ENCODE measurements at regions not wholly inside any gene's neighbourhood (a gene's known extent, or its start where the extent isn't known, plus 50 kb on each side); places are given as distances from the start of the nearest gene placed in this dataset.

DNA sequence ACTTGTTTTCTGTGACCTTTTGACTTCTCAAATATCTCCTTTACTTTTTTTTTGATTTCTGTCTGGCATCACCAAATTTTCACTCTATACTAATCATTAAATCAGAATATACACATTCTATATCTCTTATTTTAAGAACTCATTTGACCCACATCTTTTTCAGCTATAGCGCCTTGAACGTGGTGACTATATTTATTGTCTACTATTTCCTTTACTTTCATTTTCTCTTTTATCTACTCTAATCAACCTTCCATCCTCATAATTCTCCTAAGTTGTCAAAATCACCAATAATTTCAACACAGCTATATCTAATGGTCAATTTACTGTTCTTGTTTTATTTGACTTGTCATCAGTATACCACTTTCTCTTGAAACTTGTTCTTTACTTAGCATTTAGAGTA lies 119.0 kb upstream of the CBLB start:
- TF ChIP-seq EP300 (IDR thresholded peaks at IDR 0.05) (no peak), POLR2A (IDR thresholded peaks at IDR 0.05; ENCODE audit: low read depth) (no peak), POLR2AphosphoS5 (IDR thresholded peaks at IDR 0.05) (no peak)
- TF ChIP-seq, protein P1, sequence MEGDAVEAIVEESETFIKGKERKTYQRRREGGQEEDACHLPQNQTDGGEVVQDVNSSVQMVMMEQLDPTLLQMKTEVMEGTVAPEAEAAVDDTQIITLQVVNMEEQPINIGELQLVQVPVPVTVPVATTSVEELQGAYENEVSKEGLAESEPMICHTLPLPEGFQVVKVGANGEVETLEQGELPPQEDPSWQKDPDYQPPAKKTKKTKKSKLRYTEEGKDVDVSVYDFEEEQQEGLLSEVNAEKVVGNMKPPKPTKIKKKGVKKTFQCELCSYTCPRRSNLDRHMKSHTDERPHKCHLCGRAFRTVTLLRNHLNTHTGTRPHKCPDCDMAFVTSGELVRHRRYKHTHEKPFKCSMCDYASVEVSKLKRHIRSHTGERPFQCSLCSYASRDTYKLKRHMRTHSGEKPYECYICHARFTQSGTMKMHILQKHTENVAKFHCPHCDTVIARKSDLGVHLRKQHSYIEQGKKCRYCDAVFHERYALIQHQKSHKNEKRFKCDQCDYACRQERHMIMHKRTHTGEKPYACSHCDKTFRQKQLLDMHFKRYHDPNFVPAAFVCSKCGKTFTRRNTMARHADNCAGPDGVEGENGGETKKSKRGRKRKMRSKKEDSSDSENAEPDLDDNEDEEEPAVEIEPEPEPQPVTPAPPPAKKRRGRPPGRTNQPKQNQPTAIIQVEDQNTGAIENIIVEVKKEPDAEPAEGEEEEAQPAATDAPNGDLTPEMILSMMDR (IDR thresholded peaks at IDR 0.05): no peak

All from esophagus muscularis mucosa (tissue), 4 donors.